ENCODE measurements at regions not wholly inside any gene's neighbourhood (a gene's known extent, or its start where the extent isn't known, plus 50 kb on each side); places are given as distances from the start of the nearest gene placed in this dataset.

- no peak for TF ChIP-seq ZNF407 (CRISPR knock-in tag; IDR thresholded peaks at IDR 0.05; ENCODE audit: not compliant biosample characterization)
- no peak for TF ChIP-seq FOXM1 (CRISPR knock-in tag; IDR thresholded peaks at IDR 0.05)
- TF ChIP-seq CENPT (CRISPR knock-in tag; IDR thresholded peaks at IDR 0.05; ENCODE audit: low read depth): no peak
- no peak; the same call in 1 of the 2 replicates for TF ChIP-seq ZNF350 (CRISPR knock-in tag; IDR thresholded peaks at IDR 0.05; ENCODE audit: borderline replicate concordance, low read depth)
- TF ChIP-seq HNRNPH1 (optimal IDR thresholded peaks at IDR 0.05; ENCODE audit: low read depth, low read length): no peak
- TF ChIP-seq TEAD2 (CRISPR knock-in tag; IDR thresholded peaks at IDR 0.05): no peak
- TF ChIP-seq TFDP1 (CRISPR knock-in tag; IDR thresholded peaks at IDR 0.05; ENCODE audit: borderline replicate concordance): peak; percentile 44; the same call in 1 of the 2 replicates
- no peak for TF ChIP-seq KAT7 (CRISPR knock-in tag; IDR thresholded peaks at IDR 0.05; ENCODE audit: borderline replicate concordance)
- no peak for TF ChIP-seq RFX1 (IDR thresholded peaks at IDR 0.05)
- TF ChIP-seq ZNF333 (CRISPR knock-in tag; IDR thresholded peaks at IDR 0.05; ENCODE audit: borderline replicate concordance): no peak
- peak; percentile 80 for TF ChIP-seq NR2F6 (IDR thresholded peaks at IDR 0.05)
- peak; percentile 66 for TF ChIP-seq NR2F6 (CRISPR knock-in tag; IDR thresholded peaks at IDR 0.05)
- TF ChIP-seq ZNF766 (CRISPR knock-in tag; IDR thresholded peaks at IDR 0.05; ENCODE audit: borderline replicate concordance): no peak
- TF ChIP-seq ZNF431 (CRISPR knock-in tag; IDR thresholded peaks at IDR 0.05; ENCODE audit: borderline replicate concordance, low read depth): no peak
- peak; percentile 47; the same call in 1 of the 2 replicates for TF ChIP-seq PRDM10 (CRISPR knock-in tag; IDR thresholded peaks at IDR 0.05; ENCODE audit: low read depth)
- TF ChIP-seq ZNF546 (CRISPR knock-in tag; conservative IDR thresholded peaks at IDR 0.05): no peak
- TF ChIP-seq SRSF1 (optimal IDR thresholded peaks at IDR 0.05; ENCODE audit: low read depth, low read length): no peak
- peak; percentile 94; the same call in 1 of the 2 replicates for TF ChIP-seq SMAD3 (CRISPR knock-in tag; IDR thresholded peaks at IDR 0.05)
Measured at GRCh38 chr12:66048835-66049537, 81.6 kb downstream of the LLPH start (continued).

All from HepG2 (cell line).